ENCODE measurements at regions not wholly inside any gene's neighbourhood (a gene's known extent, or its start where the extent isn't known, plus 50 kb on each side); places are given as distances from the start of the nearest gene placed in this dataset.

- in situ Hi-C loops (cut with HindIII; ENCODE audit: low sequenced_read_pairs) = no loop called here
These were observed 50.4 kb upstream of the CTNNBL1 start for GRCh38 chr20:37643400-37643799.

GRCh38 chr20:37642246-37642645 lies 51.6 kb upstream of the CTNNBL1 start:
- in situ Hi-C loops (cut with HindIII; ENCODE audit: low sequenced_read_pairs) = no loop called here

GRCh38 chr20:37640600-37641561 lies 52.9 kb upstream of the CTNNBL1 start:
- in situ Hi-C loops (cut with HindIII; ENCODE audit: low sequenced_read_pairs) = no loop called here

- in situ Hi-C loops (cut with HindIII; ENCODE audit: low sequenced_read_pairs) = no loop called here
These were observed 55.3 kb upstream of the CTNNBL1 start for GRCh38 chr20:37638527-37638926.

- in situ Hi-C loops (cut with HindIII; ENCODE audit: low sequenced_read_pairs) = no loop called here
These were observed 56.9 kb upstream of the CTNNBL1 start for GRCh38 chr20:37636977-37637376.

GRCh38 chr20:37636212-37636975 lies 57.4 kb upstream of the CTNNBL1 start:
- in situ Hi-C loops (cut with HindIII; ENCODE audit: low sequenced_read_pairs) = no loop called here

- in situ Hi-C loops (cut with HindIII; ENCODE audit: low sequenced_read_pairs) = loop anchor here (5.0 kb wide), 2 partner anchors 54 to 106 kb away; no protein-coding TSS in a partner anchor
These were observed 62.8 kb upstream of the CTNNBL1 start for GRCh38 chr20:37630993-37631392.

- in situ Hi-C loops (cut with HindIII; ENCODE audit: low sequenced_read_pairs) = loop anchor here (5.0 kb wide), 2 partner anchors 53 to 107 kb away; no protein-coding TSS in a partner anchor
These were observed 63.7 kb upstream of the CTNNBL1 start for GRCh38 chr20:37630166-37630565.

- in situ Hi-C loops (cut with HindIII; ENCODE audit: low sequenced_read_pairs) = no loop called here
These were observed 66.1 kb upstream of the CTNNBL1 start for GRCh38 chr20:37627767-37628130.

- in situ Hi-C loops (cut with HindIII; ENCODE audit: low sequenced_read_pairs) = no loop called here
These were observed 66.6 kb upstream of the CTNNBL1 start for GRCh38 chr20:37627060-37627766.

GRCh38 chr20:37624963-37625362 lies 68.9 kb upstream of the CTNNBL1 start:
- in situ Hi-C loops (cut with HindIII; ENCODE audit: low sequenced_read_pairs) = no loop called here

GRCh38 chr20:37622728-37623127 lies 71.1 kb upstream of the CTNNBL1 start:
- in situ Hi-C loops (cut with HindIII; ENCODE audit: low sequenced_read_pairs) = no loop called here

GRCh38 chr20:37619496-37619895 lies 74.3 kb upstream of the CTNNBL1 start:
- in situ Hi-C loops (cut with HindIII; ENCODE audit: low sequenced_read_pairs) = no loop called here

- in situ Hi-C loops (cut with HindIII; ENCODE audit: low sequenced_read_pairs) = no loop called here
These were observed 77.8 kb upstream of the CTNNBL1 start for GRCh38 chr20:37616110-37616425.

GRCh38 chr20:37615340-37616109 lies 78.3 kb upstream of the CTNNBL1 start:
- in situ Hi-C loops (cut with HindIII; ENCODE audit: low sequenced_read_pairs) = no loop called here

GRCh38 chr20:37611852-37612251 lies 82.0 kb upstream of the CTNNBL1 start:
- in situ Hi-C loops (cut with HindIII; ENCODE audit: low sequenced_read_pairs) = no loop called here

- in situ Hi-C loops (cut with HindIII; ENCODE audit: low sequenced_read_pairs) = no loop called here
These were observed 82.5 kb upstream of the CTNNBL1 start for GRCh38 chr20:37611346-37611745.

GRCh38 chr20:37610203-37610798 lies 82.6 kb upstream of the BLCAP start:
- in situ Hi-C loops (cut with HindIII; ENCODE audit: low sequenced_read_pairs) = no loop called here

- in situ Hi-C loops (cut with HindIII; ENCODE audit: low sequenced_read_pairs) = no loop called here
These were observed 75.0 kb upstream of the BLCAP start for GRCh38 chr20:37602634-37603033.

- in situ Hi-C loops (cut with HindIII; ENCODE audit: low sequenced_read_pairs) = no loop called here
These were observed 72.8 kb upstream of the BLCAP start for GRCh38 chr20:37600486-37600885.
